ENCODE measurements at regions not wholly inside any gene's neighbourhood (a gene's known extent, or its start where the extent isn't known, plus 50 kb on each side); places are given as distances from the start of the nearest gene placed in this dataset.

DNA sequence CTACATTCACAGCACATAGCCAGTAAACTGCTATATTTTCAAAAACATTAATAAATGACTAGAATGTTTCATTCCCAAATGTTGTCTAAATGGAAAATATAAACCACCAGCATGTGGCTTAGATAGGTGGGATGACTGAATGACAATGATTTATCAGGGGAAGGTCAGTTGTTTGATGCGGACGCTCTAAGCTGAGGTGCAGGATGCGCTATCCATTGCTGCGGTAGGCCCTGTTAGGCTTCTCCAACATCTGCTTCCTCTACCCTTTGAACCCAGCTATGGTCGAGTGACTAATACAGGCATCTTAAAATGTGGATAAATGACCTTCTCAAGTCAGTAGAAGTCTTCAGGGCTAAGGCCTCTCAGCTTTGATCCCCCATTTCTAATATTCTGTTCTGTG is 584.2 kb downstream of the CMPK2 start:
- no peak for TF ChIP-seq YY1 (IDR thresholded peaks at IDR 0.05; ENCODE audit: extremely low read depth, insufficient replicate concordance, low read depth, low read length)
- TF ChIP-seq, protein P1, sequence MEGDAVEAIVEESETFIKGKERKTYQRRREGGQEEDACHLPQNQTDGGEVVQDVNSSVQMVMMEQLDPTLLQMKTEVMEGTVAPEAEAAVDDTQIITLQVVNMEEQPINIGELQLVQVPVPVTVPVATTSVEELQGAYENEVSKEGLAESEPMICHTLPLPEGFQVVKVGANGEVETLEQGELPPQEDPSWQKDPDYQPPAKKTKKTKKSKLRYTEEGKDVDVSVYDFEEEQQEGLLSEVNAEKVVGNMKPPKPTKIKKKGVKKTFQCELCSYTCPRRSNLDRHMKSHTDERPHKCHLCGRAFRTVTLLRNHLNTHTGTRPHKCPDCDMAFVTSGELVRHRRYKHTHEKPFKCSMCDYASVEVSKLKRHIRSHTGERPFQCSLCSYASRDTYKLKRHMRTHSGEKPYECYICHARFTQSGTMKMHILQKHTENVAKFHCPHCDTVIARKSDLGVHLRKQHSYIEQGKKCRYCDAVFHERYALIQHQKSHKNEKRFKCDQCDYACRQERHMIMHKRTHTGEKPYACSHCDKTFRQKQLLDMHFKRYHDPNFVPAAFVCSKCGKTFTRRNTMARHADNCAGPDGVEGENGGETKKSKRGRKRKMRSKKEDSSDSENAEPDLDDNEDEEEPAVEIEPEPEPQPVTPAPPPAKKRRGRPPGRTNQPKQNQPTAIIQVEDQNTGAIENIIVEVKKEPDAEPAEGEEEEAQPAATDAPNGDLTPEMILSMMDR (IDR thresholded peaks at IDR 0.05 in 2 of 3, conservative IDR thresholded peaks at IDR 0.05 in 1 of 3; ENCODE audit: borderline replicate concordance in 1 of 3, insufficient read depth in 1 of 3, low read depth in 2 of 3, low read length in 2 of 3), result no peak
- TF ChIP-seq POLR2AphosphoS5 (IDR thresholded peaks at IDR 0.05; ENCODE audit: low read depth, low read length), result no peak
- no peak for TF ChIP-seq ZFX (IDR thresholded peaks at IDR 0.05)
- TF ChIP-seq POLR2A (IDR thresholded peaks at IDR 0.05; ENCODE audit: borderline replicate concordance, extremely low read depth, insufficient read depth, insufficient read length), result no peak
- no peak for TF ChIP-seq CEBPB (IDR thresholded peaks at IDR 0.05; ENCODE audit: low read depth)
- TF ChIP-seq, protein P2, sequence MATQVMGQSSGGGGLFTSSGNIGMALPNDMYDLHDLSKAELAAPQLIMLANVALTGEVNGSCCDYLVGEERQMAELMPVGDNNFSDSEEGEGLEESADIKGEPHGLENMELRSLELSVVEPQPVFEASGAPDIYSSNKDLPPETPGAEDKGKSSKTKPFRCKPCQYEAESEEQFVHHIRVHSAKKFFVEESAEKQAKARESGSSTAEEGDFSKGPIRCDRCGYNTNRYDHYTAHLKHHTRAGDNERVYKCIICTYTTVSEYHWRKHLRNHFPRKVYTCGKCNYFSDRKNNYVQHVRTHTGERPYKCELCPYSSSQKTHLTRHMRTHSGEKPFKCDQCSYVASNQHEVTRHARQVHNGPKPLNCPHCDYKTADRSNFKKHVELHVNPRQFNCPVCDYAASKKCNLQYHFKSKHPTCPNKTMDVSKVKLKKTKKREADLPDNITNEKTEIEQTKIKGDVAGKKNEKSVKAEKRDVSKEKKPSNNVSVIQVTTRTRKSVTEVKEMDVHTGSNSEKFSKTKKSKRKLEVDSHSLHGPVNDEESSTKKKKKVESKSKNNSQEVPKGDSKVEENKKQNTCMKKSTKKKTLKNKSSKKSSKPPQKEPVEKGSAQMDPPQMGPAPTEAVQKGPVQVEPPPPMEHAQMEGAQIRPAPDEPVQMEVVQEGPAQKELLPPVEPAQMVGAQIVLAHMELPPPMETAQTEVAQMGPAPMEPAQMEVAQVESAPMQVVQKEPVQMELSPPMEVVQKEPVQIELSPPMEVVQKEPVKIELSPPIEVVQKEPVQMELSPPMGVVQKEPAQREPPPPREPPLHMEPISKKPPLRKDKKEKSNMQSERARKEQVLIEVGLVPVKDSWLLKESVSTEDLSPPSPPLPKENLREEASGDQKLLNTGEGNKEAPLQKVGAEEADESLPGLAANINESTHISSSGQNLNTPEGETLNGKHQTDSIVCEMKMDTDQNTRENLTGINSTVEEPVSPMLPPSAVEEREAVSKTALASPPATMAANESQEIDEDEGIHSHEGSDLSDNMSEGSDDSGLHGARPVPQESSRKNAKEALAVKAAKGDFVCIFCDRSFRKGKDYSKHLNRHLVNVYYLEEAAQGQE (IDR thresholded peaks at IDR 0.05; ENCODE audit: low read depth), result no peak
- no peak for TF ChIP-seq EZH2 (IDR thresholded peaks at IDR 0.05)

All from HCT116 (cell line).